Liver (tissue), 8 donors: ENCODE measurements at regions not wholly inside any gene's neighbourhood (a gene's known extent, or its start where the extent isn't known, plus 50 kb on each side); places are given as distances from the start of the nearest gene placed in this dataset.

Source experiments
- DNase-seq: peaks from one replicate; pipeline ENCODE4 v3.0.0-alpha.2; 2017; ENCODE audit warnings: low spot score
- H3K27ac ChIP-seq, 2 donors: one replicate each; pipeline ENCODE4 v1.7.0; 2013; ENCODE audit warnings: inconsistent platforms in 2 of 2, low read length in 2 of 2, control low read depth in 1 of 2, low read depth in 1 of 2, mild to moderate bottlenecking in 1 of 2
- H3K27me3 ChIP-seq, 4 donors: one replicate each; pipeline versions ENCODE4 v1.6.1 to v1.7.0; 2013; ENCODE audit warnings: low read length in 3 of 4, inconsistent platforms in 1 of 4, mild to moderate bottlenecking in 1 of 4, moderate library complexity in 1 of 4; ENCODE audit not compliant: control insufficient read depth in 4 of 4, insufficient read depth in 4 of 4
- H3K36me3 ChIP-seq, 4 donors: one replicate each; pipeline versions ENCODE4 v1.6.1 to v1.7.0; 2013; ENCODE audit warnings: low read length in 3 of 4, mild to moderate bottlenecking in 3 of 4, low read depth in 1 of 4, moderate library complexity in 1 of 4; ENCODE audit not compliant: control insufficient read depth in 4 of 4, insufficient read depth in 3 of 4
- H3K4me1 ChIP-seq, 4 donors: one replicate each; pipeline versions ENCODE4 v1.6.1 to v1.7.0; 2013; ENCODE audit warnings: low read length in 3 of 4, mild to moderate bottlenecking in 3 of 4, moderate library complexity in 1 of 4; ENCODE audit not compliant: control insufficient read depth in 4 of 4, insufficient read depth in 4 of 4
- H3K4me3 ChIP-seq, 3 donors: one replicate each; pipeline versions ENCODE4 v1.6.1 to v1.7.0; 2013; ENCODE audit warnings: low read length in 3 of 3, control low read depth in 1 of 3, low read depth in 1 of 3, mild to moderate bottlenecking in 1 of 3
- H3K9ac ChIP-seq, 2 donors: one replicate each; pipeline ENCODE4 v1.7.0; 2013; ENCODE audit warnings: low read length in 2 of 2, mild to moderate bottlenecking in 2 of 2, moderate library complexity in 2 of 2, control low read depth in 1 of 2, low read depth in 1 of 2
- H3K9me3 ChIP-seq, 4 donors: one replicate each; pipeline versions ENCODE4 v1.6.1 to v1.7.0; 2013; ENCODE audit warnings: low read length in 3 of 4; ENCODE audit not compliant: control insufficient read depth in 4 of 4
- EGR1 ChIP-seq, 2 donors: IDR thresholded peaks; 2 replicates each; pipeline ENCODE4 v1.6.1; 2016 to 2018; ENCODE audit warnings: antibody characterized with exemption in 2 of 2, low read depth in 2 of 2
- FOXA1 ChIP-seq: IDR thresholded peaks from 2 replicates; pipeline ENCODE4 v1.6.1; 2016; ENCODE audit warnings: antibody characterized with exemption
- FOXA2 ChIP-seq: IDR thresholded peaks from 2 replicates; pipeline ENCODE4 v1.6.1; 2016; ENCODE audit warnings: antibody characterized with exemption
- GABPA ChIP-seq, 2 donors: IDR thresholded peaks in 1 of 2; conservative IDR thresholded peaks in 1 of 2; 2 replicates each; pipeline ENCODE4 v1.6.1; 2016; ENCODE audit warnings: antibody characterized with exemption in 2 of 2, mild to moderate bottlenecking in 1 of 2, moderate library complexity in 1 of 2
- HNF4A ChIP-seq, 2 donors: conservative IDR thresholded peaks; 2 replicates each; pipeline ENCODE4 v1.6.1; 2016; ENCODE audit warnings: antibody characterized with exemption in 2 of 2, mild to moderate bottlenecking in 2 of 2
- HNF4G ChIP-seq: IDR thresholded peaks from 2 replicates; pipeline ENCODE4 v1.6.1; 2016; ENCODE audit warnings: antibody characterized with exemption
- JUND ChIP-seq, 2 donors: IDR thresholded peaks; 2 replicates each; pipeline ENCODE4 v1.6.1; 2016; ENCODE audit warnings: antibody characterized with exemption in 2 of 2
- NR2F2 ChIP-seq: IDR thresholded peaks from 2 replicates; pipeline ENCODE4 v1.6.1; 2016; ENCODE audit warnings: antibody characterized with exemption
- RAD21 ChIP-seq, 2 donors: IDR thresholded peaks; 2 replicates each; pipeline ENCODE4 v1.6.1; 2016; ENCODE audit warnings: antibody characterized with exemption in 2 of 2, mild to moderate bottlenecking in 2 of 2
- RXRA ChIP-seq, 2 donors: IDR thresholded peaks; 2 replicates each; pipeline ENCODE4 v1.6.1; 2017 to 2018; ENCODE audit warnings: antibody characterized with exemption in 2 of 2, mild to moderate bottlenecking in 1 of 2
- SP1 ChIP-seq: IDR thresholded peaks from 2 replicates; pipeline ENCODE4 v1.6.1; 2018; ENCODE audit warnings: antibody characterized with exemption, mild to moderate bottlenecking
- TAF1 ChIP-seq: conservative IDR thresholded peaks from 2 replicates; pipeline ENCODE4 v1.6.1; 2016; ENCODE audit warnings: antibody characterized with exemption, mild to moderate bottlenecking
- YY1 ChIP-seq: IDR thresholded peaks from 2 replicates; pipeline ENCODE4 v1.6.1; 2016; ENCODE audit warnings: antibody characterized with exemption, mild to moderate bottlenecking
- ZBTB33 ChIP-seq: IDR thresholded peaks from 2 replicates; pipeline ENCODE4 v1.6.1; 2016; ENCODE audit warnings: antibody characterized with exemption
- WGBS: extraction: QIAGEN DNeasy Blood & Tissue Kit; methylation state at CpG from one replicate; pipeline ENCODE4 v1.1.7; 2013; 5-methylcytosine and 5-hydroxymethylcytosine counted together
- TF ChIP-seq, protein P1 (sequence below): IDR thresholded peaks from 2 replicates; pipeline ENCODE4 v1.6.1; 2016; ENCODE audit warnings: antibody characterized with exemption
- TF ChIP-seq, protein P2 (sequence below): fragments of 150-350 bp; IDR thresholded peaks from 2 replicates; pipeline ENCODE4 v1.5.1; 2017; ENCODE audit warnings: improper control_type of control experiment, low read depth, low read length; ENCODE audit not compliant: missing input control
- TF ChIP-seq, protein P3 (sequence below): IDR thresholded peaks from 2 replicates; pipeline ENCODE4 v1.6.1; 2016; ENCODE audit warnings: antibody characterized with exemption
- TF ChIP-seq, protein P4 (sequence below): IDR thresholded peaks from 2 replicates; pipeline ENCODE4 v1.6.1; 2016; ENCODE audit warnings: antibody characterized with exemption, mild to moderate bottlenecking
- donor health status: healthy.
- donor health status: healthy.
- donor health status: healthy.
- donor health status: healthy.
- donor health status: healthy.

DNA sequence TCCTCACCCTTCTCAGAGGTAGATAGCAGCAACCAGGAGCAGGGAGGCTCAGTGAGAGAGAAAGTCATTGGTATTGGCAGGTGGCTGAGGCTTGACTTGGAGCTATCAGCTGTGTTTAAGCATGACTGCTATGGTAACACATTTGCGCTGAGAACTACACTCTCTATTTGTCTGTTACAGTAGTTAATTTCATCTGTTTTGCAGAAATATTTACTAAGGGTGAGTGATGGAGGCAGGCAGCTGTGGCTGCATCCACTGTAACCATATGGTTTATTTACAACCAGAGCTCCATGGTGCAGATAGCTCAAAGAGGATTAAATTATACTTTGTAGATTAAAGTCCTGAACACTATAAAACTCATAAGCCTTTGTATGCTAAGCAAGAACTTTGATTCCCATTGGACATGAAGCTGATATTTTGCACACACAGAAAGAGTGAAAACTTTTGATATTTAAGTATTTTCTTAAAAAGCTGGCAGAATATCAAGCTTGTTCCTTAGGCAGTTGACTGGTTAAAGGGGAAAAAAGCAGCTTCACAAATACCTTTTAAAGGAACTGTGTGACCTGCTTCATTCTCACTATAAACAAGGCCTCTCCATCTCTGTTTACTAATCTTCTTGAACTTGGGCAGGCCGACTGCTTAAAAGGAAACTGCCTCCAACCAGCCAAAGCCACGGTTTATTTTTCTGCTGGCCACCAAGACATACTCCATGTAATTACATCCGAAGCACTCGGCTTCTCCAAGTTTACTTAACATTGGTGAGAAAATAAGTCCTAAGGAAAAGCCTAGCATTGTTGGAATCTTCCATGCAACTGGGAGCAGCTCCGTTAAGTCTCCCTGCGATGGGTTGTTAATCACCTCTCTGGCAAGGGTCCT lies 299.8 kb upstream of the ZFHX3 start:
- Histone ChIP-seq H3K9ac (no peak overlapping the region), H3K27ac (no peak overlapping the region), H3K4me1 (no peaks in the 10 kb centered on the region), H3K9me3 (no peaks in the 10 kb centered on the region), H3K27me3 (peaks cover 0 to 20% (median 4%) of the 10 kb centered on the region in 4 donors), H3K4me3 (no peak overlapping the region), H3K36me3 (no peaks in the 10 kb centered on the region)
- 74% methylated on average over 7 of the region's 7 CpGs for WGBS
- no peak for DNase-seq
- TF ChIP-seq FOXA1: no peak
- TF ChIP-seq SP1: no peak
- no peak for TF ChIP-seq RXRA (IDR thresholded peaks at IDR 0.05)
- TF ChIP-seq, protein P1, sequence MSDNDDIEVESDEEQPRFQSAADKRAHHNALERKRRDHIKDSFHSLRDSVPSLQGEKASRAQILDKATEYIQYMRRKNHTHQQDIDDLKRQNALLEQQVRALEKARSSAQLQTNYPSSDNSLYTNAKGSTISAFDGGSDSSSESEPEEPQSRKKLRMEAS: no peak
- TF ChIP-seq RAD21 (IDR thresholded peaks at IDR 0.05): no peak
- TF ChIP-seq YY1: no peak
- TF ChIP-seq, protein P2, sequence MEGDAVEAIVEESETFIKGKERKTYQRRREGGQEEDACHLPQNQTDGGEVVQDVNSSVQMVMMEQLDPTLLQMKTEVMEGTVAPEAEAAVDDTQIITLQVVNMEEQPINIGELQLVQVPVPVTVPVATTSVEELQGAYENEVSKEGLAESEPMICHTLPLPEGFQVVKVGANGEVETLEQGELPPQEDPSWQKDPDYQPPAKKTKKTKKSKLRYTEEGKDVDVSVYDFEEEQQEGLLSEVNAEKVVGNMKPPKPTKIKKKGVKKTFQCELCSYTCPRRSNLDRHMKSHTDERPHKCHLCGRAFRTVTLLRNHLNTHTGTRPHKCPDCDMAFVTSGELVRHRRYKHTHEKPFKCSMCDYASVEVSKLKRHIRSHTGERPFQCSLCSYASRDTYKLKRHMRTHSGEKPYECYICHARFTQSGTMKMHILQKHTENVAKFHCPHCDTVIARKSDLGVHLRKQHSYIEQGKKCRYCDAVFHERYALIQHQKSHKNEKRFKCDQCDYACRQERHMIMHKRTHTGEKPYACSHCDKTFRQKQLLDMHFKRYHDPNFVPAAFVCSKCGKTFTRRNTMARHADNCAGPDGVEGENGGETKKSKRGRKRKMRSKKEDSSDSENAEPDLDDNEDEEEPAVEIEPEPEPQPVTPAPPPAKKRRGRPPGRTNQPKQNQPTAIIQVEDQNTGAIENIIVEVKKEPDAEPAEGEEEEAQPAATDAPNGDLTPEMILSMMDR: no peak
- TF ChIP-seq EGR1 (IDR thresholded peaks at IDR 0.05; ENCODE audit: low read depth in 2 of 2): no peak
- TF ChIP-seq NR2F2: no peak
- no peak for TF ChIP-seq GABPA (IDR thresholded peaks at IDR 0.05 in 1 of 2, conservative IDR thresholded peaks at IDR 0.05 in 1 of 2)
- TF ChIP-seq HNF4G: no peak
- no peak for TF ChIP-seq FOXA2
- no peak for TF ChIP-seq ZBTB33
- no peak for TF ChIP-seq JUND (IDR thresholded peaks at IDR 0.05)
- no peak for TF ChIP-seq HNF4A (conservative IDR thresholded peaks at IDR 0.05)
- TF ChIP-seq, protein P3, sequence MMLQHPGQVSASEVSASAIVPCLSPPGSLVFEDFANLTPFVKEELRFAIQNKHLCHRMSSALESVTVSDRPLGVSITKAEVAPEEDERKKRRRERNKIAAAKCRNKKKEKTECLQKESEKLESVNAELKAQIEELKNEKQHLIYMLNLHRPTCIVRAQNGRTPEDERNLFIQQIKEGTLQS: no peak
- no peak for TF ChIP-seq TAF1
- TF ChIP-seq, protein P4, sequence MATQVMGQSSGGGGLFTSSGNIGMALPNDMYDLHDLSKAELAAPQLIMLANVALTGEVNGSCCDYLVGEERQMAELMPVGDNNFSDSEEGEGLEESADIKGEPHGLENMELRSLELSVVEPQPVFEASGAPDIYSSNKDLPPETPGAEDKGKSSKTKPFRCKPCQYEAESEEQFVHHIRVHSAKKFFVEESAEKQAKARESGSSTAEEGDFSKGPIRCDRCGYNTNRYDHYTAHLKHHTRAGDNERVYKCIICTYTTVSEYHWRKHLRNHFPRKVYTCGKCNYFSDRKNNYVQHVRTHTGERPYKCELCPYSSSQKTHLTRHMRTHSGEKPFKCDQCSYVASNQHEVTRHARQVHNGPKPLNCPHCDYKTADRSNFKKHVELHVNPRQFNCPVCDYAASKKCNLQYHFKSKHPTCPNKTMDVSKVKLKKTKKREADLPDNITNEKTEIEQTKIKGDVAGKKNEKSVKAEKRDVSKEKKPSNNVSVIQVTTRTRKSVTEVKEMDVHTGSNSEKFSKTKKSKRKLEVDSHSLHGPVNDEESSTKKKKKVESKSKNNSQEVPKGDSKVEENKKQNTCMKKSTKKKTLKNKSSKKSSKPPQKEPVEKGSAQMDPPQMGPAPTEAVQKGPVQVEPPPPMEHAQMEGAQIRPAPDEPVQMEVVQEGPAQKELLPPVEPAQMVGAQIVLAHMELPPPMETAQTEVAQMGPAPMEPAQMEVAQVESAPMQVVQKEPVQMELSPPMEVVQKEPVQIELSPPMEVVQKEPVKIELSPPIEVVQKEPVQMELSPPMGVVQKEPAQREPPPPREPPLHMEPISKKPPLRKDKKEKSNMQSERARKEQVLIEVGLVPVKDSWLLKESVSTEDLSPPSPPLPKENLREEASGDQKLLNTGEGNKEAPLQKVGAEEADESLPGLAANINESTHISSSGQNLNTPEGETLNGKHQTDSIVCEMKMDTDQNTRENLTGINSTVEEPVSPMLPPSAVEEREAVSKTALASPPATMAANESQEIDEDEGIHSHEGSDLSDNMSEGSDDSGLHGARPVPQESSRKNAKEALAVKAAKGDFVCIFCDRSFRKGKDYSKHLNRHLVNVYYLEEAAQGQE: no peak
